ENCODE measurements at regions not wholly inside any gene's neighbourhood (a gene's known extent, or its start where the extent isn't known, plus 50 kb on each side); places are given as distances from the start of the nearest gene placed in this dataset.

DNA sequence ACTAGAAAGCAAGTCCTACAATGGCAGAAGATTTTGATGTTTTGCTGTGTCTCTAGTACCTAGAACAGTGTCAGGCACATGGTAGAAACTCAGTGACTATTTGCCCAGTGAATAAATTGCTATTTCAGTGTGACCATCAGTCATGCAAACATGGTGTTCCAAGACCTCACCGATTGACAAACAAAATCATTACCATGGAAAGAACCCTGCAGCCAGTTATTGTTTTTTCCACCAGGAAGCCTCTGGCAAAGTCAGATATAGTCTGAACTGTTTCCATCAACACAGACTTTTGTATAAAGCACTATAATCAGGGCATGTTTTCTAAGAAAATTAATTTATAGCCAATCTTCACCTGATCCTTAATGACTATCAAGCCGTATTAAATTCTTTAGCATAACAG is 97.3 kb upstream of the RASSF8 start:
- TF ChIP-seq MYC (IDR thresholded peaks at IDR 0.05; ENCODE audit: low read depth, low read length): no peak
- TF ChIP-seq, protein P1, sequence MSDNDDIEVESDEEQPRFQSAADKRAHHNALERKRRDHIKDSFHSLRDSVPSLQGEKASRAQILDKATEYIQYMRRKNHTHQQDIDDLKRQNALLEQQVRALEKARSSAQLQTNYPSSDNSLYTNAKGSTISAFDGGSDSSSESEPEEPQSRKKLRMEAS (IDR thresholded peaks at IDR 0.05; ENCODE audit: low read depth, low read length): no peak
- TF ChIP-seq, protein P2, sequence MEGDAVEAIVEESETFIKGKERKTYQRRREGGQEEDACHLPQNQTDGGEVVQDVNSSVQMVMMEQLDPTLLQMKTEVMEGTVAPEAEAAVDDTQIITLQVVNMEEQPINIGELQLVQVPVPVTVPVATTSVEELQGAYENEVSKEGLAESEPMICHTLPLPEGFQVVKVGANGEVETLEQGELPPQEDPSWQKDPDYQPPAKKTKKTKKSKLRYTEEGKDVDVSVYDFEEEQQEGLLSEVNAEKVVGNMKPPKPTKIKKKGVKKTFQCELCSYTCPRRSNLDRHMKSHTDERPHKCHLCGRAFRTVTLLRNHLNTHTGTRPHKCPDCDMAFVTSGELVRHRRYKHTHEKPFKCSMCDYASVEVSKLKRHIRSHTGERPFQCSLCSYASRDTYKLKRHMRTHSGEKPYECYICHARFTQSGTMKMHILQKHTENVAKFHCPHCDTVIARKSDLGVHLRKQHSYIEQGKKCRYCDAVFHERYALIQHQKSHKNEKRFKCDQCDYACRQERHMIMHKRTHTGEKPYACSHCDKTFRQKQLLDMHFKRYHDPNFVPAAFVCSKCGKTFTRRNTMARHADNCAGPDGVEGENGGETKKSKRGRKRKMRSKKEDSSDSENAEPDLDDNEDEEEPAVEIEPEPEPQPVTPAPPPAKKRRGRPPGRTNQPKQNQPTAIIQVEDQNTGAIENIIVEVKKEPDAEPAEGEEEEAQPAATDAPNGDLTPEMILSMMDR (IDR thresholded peaks at IDR 0.05; ENCODE audit: low read depth, low read length): no peak
- TF ChIP-seq POLR2A (IDR thresholded peaks at IDR 0.05; ENCODE audit: extremely low read depth, insufficient read length): no peak
- DNase-seq (ENCODE audit: low read depth): no peak
- no peak overlapping the region for H3K4me3 ChIP-seq (ENCODE audit: low read depth, low read length)

DNA sequence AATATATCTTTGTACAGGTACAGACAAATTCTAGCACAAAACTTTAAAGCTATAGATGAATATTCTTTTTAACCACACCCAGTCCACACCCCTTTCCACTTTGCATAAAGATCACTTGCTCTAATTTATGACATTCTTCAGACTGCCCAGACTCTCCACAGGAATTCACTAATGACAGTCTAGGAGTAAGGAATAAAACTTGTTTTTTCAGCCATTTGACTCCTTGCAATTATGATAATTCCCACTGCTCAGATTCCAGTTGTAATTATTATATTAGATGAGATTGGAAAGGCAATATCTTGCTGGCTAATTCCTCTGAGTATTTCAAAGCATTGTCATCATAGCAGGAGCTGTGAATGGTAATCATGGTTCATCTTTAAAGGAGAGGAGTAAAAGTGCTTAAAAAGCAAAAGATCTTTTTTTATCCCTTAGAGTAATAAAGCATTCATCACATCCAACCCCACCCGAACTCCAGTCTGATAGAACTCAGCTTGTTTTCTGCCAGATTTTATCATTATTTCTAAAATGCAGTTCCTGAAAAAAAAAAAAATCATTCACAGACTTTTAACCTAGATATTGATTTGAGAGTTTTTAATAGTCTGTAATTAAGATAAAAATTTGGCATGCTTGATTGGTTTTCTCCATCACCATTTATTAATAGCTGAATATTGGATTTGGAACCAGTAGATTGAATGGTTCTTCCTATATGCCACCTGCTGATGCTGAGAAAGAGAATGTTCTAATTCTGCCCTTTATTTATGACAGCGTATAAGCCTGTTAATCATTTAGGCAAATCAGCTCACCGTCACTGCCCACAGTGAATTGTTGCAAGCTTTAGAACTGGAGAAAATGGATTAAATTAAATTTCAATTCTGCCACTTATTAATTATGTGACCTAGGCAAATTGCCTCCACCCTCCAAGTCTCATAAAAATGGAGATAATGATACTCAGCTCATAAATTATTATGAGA is 93.9 kb upstream of the RASSF8 start:
- DNase-seq (ENCODE audit: low read depth): no peak
- TF ChIP-seq, protein P2 (IDR thresholded peaks at IDR 0.05; ENCODE audit: low read depth, low read length): no peak
- no peak for TF ChIP-seq MYC (IDR thresholded peaks at IDR 0.05; ENCODE audit: low read depth, low read length)
- TF ChIP-seq, protein P1 (IDR thresholded peaks at IDR 0.05; ENCODE audit: low read depth, low read length): no peak
- TF ChIP-seq POLR2A (IDR thresholded peaks at IDR 0.05; ENCODE audit: extremely low read depth, insufficient read length): no peak
- no peak overlapping the region for H3K4me3 ChIP-seq (ENCODE audit: low read depth, low read length)

DNA sequence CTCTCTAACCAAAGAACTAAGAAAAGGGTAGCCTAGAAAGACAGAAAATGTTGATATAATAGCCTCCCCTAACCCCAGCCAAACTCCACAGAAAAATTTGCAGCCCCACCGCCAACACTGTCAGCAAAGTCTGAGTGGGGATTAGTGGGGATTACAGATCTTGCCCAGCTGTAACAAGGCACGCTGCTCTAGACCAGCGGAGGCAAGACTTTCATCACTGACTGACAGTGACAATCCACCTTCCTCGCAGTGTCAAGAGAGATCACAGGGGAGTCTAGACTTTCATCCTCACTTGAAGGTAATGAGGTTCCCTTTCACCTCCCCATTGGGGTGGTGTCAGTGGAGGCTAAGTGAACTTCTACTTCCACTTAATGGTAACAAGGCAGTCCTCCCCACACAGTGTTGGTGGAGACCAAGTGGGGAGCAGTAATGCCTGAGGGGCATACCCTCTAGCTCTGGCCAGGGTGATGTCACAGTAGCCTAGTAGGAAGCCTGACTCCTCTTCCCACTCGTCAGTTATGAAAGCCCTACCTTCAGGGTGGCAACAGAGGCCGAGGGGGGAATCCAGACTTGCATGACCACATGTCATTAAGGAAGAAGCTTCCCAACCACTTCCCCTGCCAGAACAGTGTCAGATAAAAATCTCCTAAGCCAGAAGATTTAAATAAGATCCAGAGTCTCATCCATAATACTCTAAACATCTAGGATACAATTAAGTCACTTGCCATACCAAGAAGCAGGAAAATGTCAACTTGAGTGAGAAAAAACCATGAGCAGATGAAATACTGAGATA is 91.7 kb upstream of the RASSF8 start:
- TF ChIP-seq, protein P2 (IDR thresholded peaks at IDR 0.05; ENCODE audit: low read depth, low read length): no peak
- TF ChIP-seq MYC (IDR thresholded peaks at IDR 0.05; ENCODE audit: low read depth, low read length): no peak
- no peak for TF ChIP-seq POLR2A (IDR thresholded peaks at IDR 0.05; ENCODE audit: extremely low read depth, insufficient read length)
- TF ChIP-seq, protein P1 (IDR thresholded peaks at IDR 0.05; ENCODE audit: low read depth, low read length): no peak
- H3K4me3 ChIP-seq (ENCODE audit: low read depth, low read length): no peak overlapping the region
- peak; percentile 42 for DNase-seq (ENCODE audit: low read depth)

DNA sequence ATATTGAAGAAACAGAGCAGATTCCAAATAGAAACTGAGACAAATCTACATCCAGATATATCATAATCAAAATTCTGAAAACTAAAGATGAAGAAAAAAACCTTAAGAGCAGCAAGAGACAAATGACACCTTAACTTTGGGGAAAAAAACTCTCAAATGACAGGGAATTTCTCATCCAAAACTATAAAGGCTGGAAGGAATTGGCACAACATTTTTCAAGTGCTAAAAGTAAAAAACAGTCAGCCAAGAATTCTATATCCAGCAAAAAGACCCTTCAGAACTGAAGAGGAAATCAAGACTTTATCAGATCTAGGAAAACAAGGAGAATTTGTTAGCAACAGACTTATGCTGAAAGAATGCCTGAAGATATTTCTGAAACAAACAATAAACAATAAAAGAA is 90.3 kb upstream of the RASSF8 start:
- H3K4me3 ChIP-seq (ENCODE audit: low read depth, low read length): no peak overlapping the region
- TF ChIP-seq, protein P1 (IDR thresholded peaks at IDR 0.05; ENCODE audit: low read depth, low read length): no peak
- TF ChIP-seq, protein P2 (IDR thresholded peaks at IDR 0.05; ENCODE audit: low read depth, low read length): no peak
- TF ChIP-seq POLR2A (IDR thresholded peaks at IDR 0.05; ENCODE audit: extremely low read depth, insufficient read length) (no peak), MYC (IDR thresholded peaks at IDR 0.05; ENCODE audit: low read depth, low read length) (no peak)
- no peak for DNase-seq (ENCODE audit: low read depth)

DNA sequence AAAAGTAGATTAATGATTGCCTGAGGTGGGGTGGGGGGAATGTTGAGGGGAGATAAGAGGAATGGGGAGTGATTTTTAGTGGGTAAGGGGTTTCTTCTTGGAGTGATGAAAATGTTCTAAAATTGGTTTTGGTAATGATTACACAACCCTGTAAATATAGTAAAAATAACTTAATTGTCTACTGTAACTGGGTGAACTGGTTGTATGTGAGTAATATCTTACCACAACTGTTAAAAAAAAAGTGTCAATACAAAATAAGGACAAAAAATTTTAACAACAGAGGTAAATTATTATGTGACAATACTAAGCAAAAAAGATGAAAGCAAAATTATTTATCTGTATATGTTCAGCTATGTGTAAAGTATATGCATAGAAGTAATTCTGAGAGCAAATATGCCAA is 86.3 kb upstream of the RASSF8 start:
- TF ChIP-seq, protein P1 (IDR thresholded peaks at IDR 0.05; ENCODE audit: low read depth, low read length): no peak
- no peak overlapping the region for H3K4me3 ChIP-seq (ENCODE audit: low read depth, low read length)
- no peak for DNase-seq (ENCODE audit: low read depth)
